A549 (cell line): ENCODE measurements at regions not wholly inside any gene's neighbourhood (a gene's known extent, or its start where the extent isn't known, plus 50 kb on each side); places are given as distances from the start of the nearest gene placed in this dataset.

ENCODE experiments used
- ATAC-seq, 2 experiments: fragments of 200-7000 bp in 1 of 2; fragments of >200 bp in 1 of 2; cut with Nextera tagmentation in 1 of 2; cut with Tn5 transposase in 1 of 2; 3 replicates each; pipeline versions ENCODE4 v1.8.0 to v1.9.1; 2018 to 2020; ENCODE audit warnings: mild to moderate bottlenecking in 1 of 2, moderate library complexity in 1 of 2
- CTCF ChIA-PET: fragments of 300-600 bp; sonication (Branson Sonifier 250); formaldehyde crosslinking; extraction: SDS; loops from one replicate; lab custom pipeline; 2021; ENCODE audit warnings: antibody characterized with exemption, inconsistent platforms; lab: Yijun Ruan, JAX
- POLR2A ChIA-PET: fragments of 350-600 bp; formaldehyde crosslinking; extraction: SDS; loops from one replicate; lab custom pipeline; 2021; ENCODE audit warnings: antibody characterized with exemption, inconsistent platforms; lab: Yijun Ruan, JAX
- DNase-seq, 2 experiments: peaks; one replicate each; pipeline versions ENCODE4 v3.0.0 to v3.0.0-alpha.2; 2011 to 2016; ENCODE audit warnings: low read depth in 1 of 2, low spot score in 1 of 2
- FAIRE-seq: peaks from 2 replicates; lab custom pipeline; 2011; peaks lifted over from hg19 to GRCh38; lab: Jason Lieb, UNC
- H3K27ac ChIP-seq, 2 experiments: fragments of >200 bp; sonication (Bioruptor Twin); formaldehyde crosslinking; 3 replicates each; pipeline ENCODE4 v1.5.1; 2016 to 2017
- H3K4me1 ChIP-seq: fragments of >200 bp; sonication (Bioruptor Twin); formaldehyde crosslinking; 3 replicates; pipeline ENCODE4 v1.6.1; 2016
- H3K4me2 ChIP-seq: fragments of >200 bp; sonication (Bioruptor Twin); formaldehyde crosslinking; 3 replicates; pipeline ENCODE4 v1.6.1; 2016
- H3K4me3 ChIP-seq: fragments of >200 bp; sonication (Bioruptor Twin); formaldehyde crosslinking; 3 replicates; pipeline ENCODE4 v1.5.1; 2016
- H3K9me3 ChIP-seq: fragments of >200 bp; sonication (Bioruptor Twin); formaldehyde crosslinking; 3 replicates; pipeline ENCODE4 v1.6.1; 2016
- ATOH8 ChIP-seq: fragments of 250-450 bp; sonication (Bioruptor Pico); IDR thresholded peaks from 2 replicates; pipeline ENCODE4 v1.5.0; 2020; ENCODE audit warnings: low read depth, mild to moderate bottlenecking, moderate library complexity
- CBX8 ChIP-seq: fragments of 200-600 bp; sonication (generic); IDR thresholded peaks from 2 replicates; pipeline ENCODE4 v1.6.1; 2016
- EHF ChIP-seq: fragments of 250-450 bp; sonication (Bioruptor Pico); IDR thresholded peaks from 2 replicates; pipeline ENCODE4 v1.5.0; 2020; ENCODE audit warnings: mild to moderate bottlenecking
- EHMT2 ChIP-seq: fragments of 200-600 bp; sonication (generic); IDR thresholded peaks from 2 replicates; pipeline ENCODE4 v1.6.1; 2016; ENCODE audit warnings: antibody characterized with exemption, low read depth, mild to moderate bottlenecking, moderate library complexity
- HOXB13 ChIP-seq: fragments of 250-450 bp; sonication (Bioruptor Pico); IDR thresholded peaks from 2 replicates; pipeline ENCODE4 v1.5.0; 2020; ENCODE audit warnings: low read depth, mild to moderate bottlenecking, moderate library complexity
- JUN ChIP-seq, 2 experiments: fragments of >200 bp; sonication (Bioruptor Twin); formaldehyde crosslinking; IDR thresholded peaks; 2 replicates in 1 of 2; 3 replicates in 1 of 2; pipeline ENCODE4 v1.6.1; 2016 to 2017
- JUNB ChIP-seq: fragments of >200 bp; sonication (Bioruptor Twin); formaldehyde crosslinking; IDR thresholded peaks from 2 replicates; pipeline ENCODE4 v1.6.1; 2016
- KDM1A ChIP-seq: fragments of 200-600 bp; sonication (generic); IDR thresholded peaks from 2 replicates; pipeline ENCODE4 v1.6.1; 2016; ENCODE audit warnings: low read depth, mild to moderate bottlenecking
- NFE2L2 ChIP-seq: fragments of 150-350 bp; conservative IDR thresholded peaks from 2 replicates; pipeline ENCODE4 v1.6.1; 2014; ENCODE audit warnings: low read length
- NR3C1 ChIP-seq: fragments of >200 bp; sonication (Bioruptor Twin); formaldehyde crosslinking; IDR thresholded peaks from 3 replicates; pipeline ENCODE4 v1.6.1; 2017
- PHF8 ChIP-seq: fragments of 200-600 bp; sonication (generic); IDR thresholded peaks from 2 replicates; pipeline ENCODE4 v1.6.1; 2016; ENCODE audit warnings: low read depth, mild to moderate bottlenecking, antibody characterized with exemption, moderate library complexity, borderline replicate concordance
- POLR2A ChIP-seq: IDR thresholded peaks from 2 replicates; pipeline ENCODE4 v1.6.1; 2012; ENCODE audit warnings: mild to moderate bottlenecking, low read length
- REST ChIP-seq: fragments of 200-600 bp; sonication (generic); IDR thresholded peaks from 2 replicates; pipeline ENCODE4 v1.6.1; 2016; ENCODE audit warnings: antibody characterized with exemption, mild to moderate bottlenecking, moderate library complexity
- RNF2 ChIP-seq: fragments of 200-600 bp; sonication (generic); IDR thresholded peaks from 2 replicates; pipeline ENCODE4 v1.6.1; 2016; ENCODE audit warnings: low read depth, mild to moderate bottlenecking, antibody characterized with exemption, moderate library complexity, borderline replicate concordance
- SMC3 ChIP-seq: fragments of >200 bp; sonication (Bioruptor Twin); formaldehyde crosslinking; IDR thresholded peaks from 3 replicates; pipeline ENCODE4 v1.6.1; 2018; ENCODE audit warnings: inconsistent platforms
- WGBS: methylation state at CpG from one replicate; pipeline ENCODE4 v1.1.6; 2017; ENCODE audit errors: missing lambda C conversion rate; 5-methylcytosine and 5-hydroxymethylcytosine counted together
- TF ChIP-seq, protein P1 (sequence below): fragments of >200 bp; sonication (Bioruptor Twin); formaldehyde crosslinking; IDR thresholded peaks from 3 replicates; pipeline ENCODE4 v1.5.1; 2016
- TF ChIP-seq, protein P2 (sequence below): fragments of 450-650 bp; IDR thresholded peaks from 2 replicates; pipeline ENCODE4 v1.6.1; 2014; ENCODE audit warnings: antibody characterized with exemption
- TF ChIP-seq, protein P3 (sequence below): IDR thresholded peaks from 2 replicates; pipeline ENCODE4 v1.6.1; 2012

GRCh38 chr2:147057892-147058490 lies 786.8 kb upstream of the ACVR2A start (continued):
- TF ChIP-seq REST = no peak
- no peak for TF ChIP-seq RNF2
- TF ChIP-seq PHF8 = no peak
- TF ChIP-seq, all 56 proteins: peak for 0

DNA sequence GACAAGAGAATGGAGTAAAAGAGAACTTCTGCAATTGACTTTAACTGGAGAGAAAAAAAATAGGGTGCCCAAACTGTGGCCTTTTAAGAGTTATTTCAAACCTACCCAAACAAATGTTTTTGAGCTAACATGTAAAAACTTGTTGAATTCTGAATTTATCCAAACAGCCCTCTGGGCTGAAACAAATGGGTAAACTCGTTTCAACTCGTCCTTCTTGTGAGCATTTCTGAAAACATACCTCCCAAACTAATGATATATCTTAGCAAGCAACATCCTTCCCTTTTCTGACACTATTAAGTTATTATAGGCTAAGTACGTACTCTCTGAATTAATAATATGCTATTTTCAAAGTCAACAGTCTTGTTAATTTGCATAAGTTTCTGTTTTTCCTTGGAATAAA lies 793.0 kb upstream of the ACVR2A start:
- ChIA-PET POLR2A (no interaction called here), CTCF (no interaction called here)
- ATAC-seq (no peak), FAIRE-seq (no peak), DNase-seq (no peak)
- Histone ChIP-seq H3K4me3 (no peak overlapping the region), H3K4me1 (no peaks in the 10 kb centered on the region), H3K9me3 (no peaks in the 10 kb centered on the region), H3K4me2 (no peak overlapping the region), H3K27ac (no peak overlapping the region)
- 5% methylated on average over 3 of the region's 3 CpGs for WGBS
- TF ChIP-seq POLR2A (no peak), EHF (CRISPR knock-in tag) (no peak), JUNB (no peak), NR3C1 (no peak), SMC3 (no peak)
- TF ChIP-seq, protein P1, sequence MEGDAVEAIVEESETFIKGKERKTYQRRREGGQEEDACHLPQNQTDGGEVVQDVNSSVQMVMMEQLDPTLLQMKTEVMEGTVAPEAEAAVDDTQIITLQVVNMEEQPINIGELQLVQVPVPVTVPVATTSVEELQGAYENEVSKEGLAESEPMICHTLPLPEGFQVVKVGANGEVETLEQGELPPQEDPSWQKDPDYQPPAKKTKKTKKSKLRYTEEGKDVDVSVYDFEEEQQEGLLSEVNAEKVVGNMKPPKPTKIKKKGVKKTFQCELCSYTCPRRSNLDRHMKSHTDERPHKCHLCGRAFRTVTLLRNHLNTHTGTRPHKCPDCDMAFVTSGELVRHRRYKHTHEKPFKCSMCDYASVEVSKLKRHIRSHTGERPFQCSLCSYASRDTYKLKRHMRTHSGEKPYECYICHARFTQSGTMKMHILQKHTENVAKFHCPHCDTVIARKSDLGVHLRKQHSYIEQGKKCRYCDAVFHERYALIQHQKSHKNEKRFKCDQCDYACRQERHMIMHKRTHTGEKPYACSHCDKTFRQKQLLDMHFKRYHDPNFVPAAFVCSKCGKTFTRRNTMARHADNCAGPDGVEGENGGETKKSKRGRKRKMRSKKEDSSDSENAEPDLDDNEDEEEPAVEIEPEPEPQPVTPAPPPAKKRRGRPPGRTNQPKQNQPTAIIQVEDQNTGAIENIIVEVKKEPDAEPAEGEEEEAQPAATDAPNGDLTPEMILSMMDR = no peak

DNA sequence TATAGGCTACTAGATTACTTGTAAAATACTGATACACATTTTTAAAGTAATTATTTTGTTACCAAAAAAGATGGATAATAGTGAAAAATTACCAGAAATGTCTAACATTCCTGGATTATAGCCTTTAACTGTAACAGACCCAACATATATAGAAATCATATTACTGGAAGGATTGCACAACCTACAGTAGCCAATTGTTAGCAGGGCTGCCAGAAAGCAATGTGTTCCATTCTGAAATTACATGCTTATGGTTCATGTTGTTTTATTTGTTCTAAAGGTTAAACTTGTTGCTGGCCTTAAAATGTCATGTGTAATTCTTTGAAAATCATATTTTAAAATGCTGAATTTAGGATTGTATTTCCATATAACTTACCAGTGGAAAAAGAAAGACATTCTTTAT lies 793.6 kb upstream of the ACVR2A start:
- DNase-seq (no peak), FAIRE-seq (no peak), ATAC-seq (no peak)
- no peak overlapping the region for H3K4me3 ChIP-seq
- H3K4me2 ChIP-seq = no peak overlapping the region
- CTCF ChIA-PET = no interaction called here
- H3K4me1 ChIP-seq = no peaks in the 10 kb centered on the region
- no peak overlapping the region for H3K27ac ChIP-seq
- POLR2A ChIA-PET = no interaction called here
- TF ChIP-seq HOXB13 (CRISPR knock-in tag) = no peak
- TF ChIP-seq, protein P2, sequence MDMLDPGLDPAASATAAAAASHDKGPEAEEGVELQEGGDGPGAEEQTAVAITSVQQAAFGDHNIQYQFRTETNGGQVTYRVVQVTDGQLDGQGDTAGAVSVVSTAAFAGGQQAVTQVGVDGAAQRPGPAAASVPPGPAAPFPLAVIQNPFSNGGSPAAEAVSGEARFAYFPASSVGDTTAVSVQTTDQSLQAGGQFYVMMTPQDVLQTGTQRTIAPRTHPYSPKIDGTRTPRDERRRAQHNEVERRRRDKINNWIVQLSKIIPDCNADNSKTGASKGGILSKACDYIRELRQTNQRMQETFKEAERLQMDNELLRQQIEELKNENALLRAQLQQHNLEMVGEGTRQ = no peak
- TF ChIP-seq NFE2L2 = no peak
- TF ChIP-seq ATOH8 (CRISPR knock-in tag) = no peak
- TF ChIP-seq CBX8 = no peak
- no peak for TF ChIP-seq KDM1A
- no peak for TF ChIP-seq JUN (IDR thresholded peaks at IDR 0.05)
- no peak for TF ChIP-seq EHMT2
- TF ChIP-seq, protein P3, sequence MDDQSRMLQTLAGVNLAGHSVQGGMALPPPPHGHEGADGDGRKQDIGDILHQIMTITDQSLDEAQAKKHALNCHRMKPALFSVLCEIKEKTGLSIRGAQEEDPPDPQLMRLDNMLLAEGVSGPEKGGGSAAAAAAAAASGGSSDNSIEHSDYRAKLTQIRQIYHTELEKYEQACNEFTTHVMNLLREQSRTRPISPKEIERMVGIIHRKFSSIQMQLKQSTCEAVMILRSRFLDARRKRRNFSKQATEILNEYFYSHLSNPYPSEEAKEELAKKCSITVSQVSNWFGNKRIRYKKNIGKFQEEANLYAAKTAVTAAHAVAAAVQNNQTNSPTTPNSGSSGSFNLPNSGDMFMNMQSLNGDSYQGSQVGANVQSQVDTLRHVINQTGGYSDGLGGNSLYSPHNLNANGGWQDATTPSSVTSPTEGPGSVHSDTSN = no peak
- H3K9me3 ChIP-seq = no peaks in the 10 kb centered on the region
